Neutrophil (primary cell): ENCODE measurements at regions not wholly inside any gene's neighbourhood (a gene's known extent, or its start where the extent isn't known, plus 50 kb on each side); places are given as distances from the start of the nearest gene placed in this dataset.
"Not testable (repeated sequence)": the region's sequence is repeated elsewhere in the genome, so short reads cannot be mapped to it uniquely, and the experiment has no call there.

ENCODE experiments used
- H3K27ac ChIP-seq: fragments of 200-600 bp; sonication (generic); 2 replicates; pipeline ENCODE4 v1.5.1; 2016; ENCODE audit warnings: mild to moderate bottlenecking, moderate library complexity
- H3K27me3 ChIP-seq: fragments of 200-600 bp; sonication (generic); 2 replicates; pipeline ENCODE4 v1.6.0; 2016; ENCODE audit warnings: mild to moderate bottlenecking
- H3K36me3 ChIP-seq: fragments of 200-600 bp; sonication (generic); 2 replicates; pipeline ENCODE4 v1.5.1; 2017
- H3K4me1 ChIP-seq, 2 experiments: fragments of 200-600 bp in 1 of 2; sonication (generic) in 1 of 2; 1 replicate in 1 of 2; 2 replicates in 1 of 2; pipeline versions ENCODE4 v1.5.1 to v1.6.1; 2013 to 2016; ENCODE audit warnings: low read depth in 1 of 2, low read length in 1 of 2, mild to moderate bottlenecking in 1 of 2, moderate library complexity in 1 of 2; ENCODE audit not compliant: control insufficient read depth in 1 of 2, insufficient read depth in 1 of 2
- H3K4me3 ChIP-seq, 2 experiments: fragments of 200-600 bp in 1 of 2; sonication (generic) in 1 of 2; 1 replicate in 1 of 2; 2 replicates in 1 of 2; pipeline ENCODE4 v1.5.1; 2013 to 2016; ENCODE audit warnings: low read depth in 1 of 2, low read length in 1 of 2, mild to moderate bottlenecking in 1 of 2, moderate library complexity in 1 of 2
- H3K9me3 ChIP-seq: fragments of 200-600 bp; sonication (generic); 2 replicates; pipeline ENCODE4 v1.5.1; 2016
- CTCF ChIP-seq: fragments of 200-600 bp; sonication (generic); IDR thresholded peaks from 2 replicates; pipeline ENCODE4 v1.5.1; 2016; ENCODE audit warnings: antibody characterized with exemption

GRCh38 chr7:66521675-66522074 lies 107.0 kb upstream of the KCTD7 start:
- no peak overlapping the region for H3K27ac ChIP-seq
- H3K4me1 ChIP-seq: no peaks in the 10 kb centered on the region
- no peak overlapping the region for H3K4me3 ChIP-seq
- H3K27me3 ChIP-seq: no peaks in the 10 kb centered on the region
- no peaks in the 10 kb centered on the region for H3K9me3 ChIP-seq
- H3K36me3 ChIP-seq: peaks cover 13% of the 10 kb centered on the region
- no peak for TF ChIP-seq CTCF

GRCh38 chr7:66522518-66522917 lies 106.2 kb upstream of the KCTD7 start:
- H3K36me3 ChIP-seq: peaks cover 13% of the 10 kb centered on the region
- H3K27me3 ChIP-seq: no peaks in the 10 kb centered on the region
- no peaks in the 10 kb centered on the region for H3K4me1 ChIP-seq
- no peaks in the 10 kb centered on the region for H3K9me3 ChIP-seq
- no peak overlapping the region for H3K4me3 ChIP-seq
- no peak for TF ChIP-seq CTCF
- H3K27ac ChIP-seq: no peak overlapping the region

- H3K9me3 ChIP-seq: no peaks in the 10 kb centered on the region
- H3K4me1 ChIP-seq: no peaks in the 10 kb centered on the region
- peaks cover 20% of the 10 kb centered on the region for H3K36me3 ChIP-seq
- TF ChIP-seq CTCF: no peak
- H3K4me3 ChIP-seq: no peak overlapping the region
- no peaks in the 10 kb centered on the region for H3K27me3 ChIP-seq
- H3K27ac ChIP-seq: no peak overlapping the region
These were observed 105.3 kb upstream of the KCTD7 start for GRCh38 chr7:66523409-66523808.

- H3K9me3 ChIP-seq: no peaks in the 10 kb centered on the region
- no peak overlapping the region for H3K4me3 ChIP-seq
- no peaks in the 10 kb centered on the region for H3K4me1 ChIP-seq
- H3K27me3 ChIP-seq: no peaks in the 10 kb centered on the region
- H3K36me3 ChIP-seq: peaks cover 23% of the 10 kb centered on the region
- no peak overlapping the region for H3K27ac ChIP-seq
- TF ChIP-seq CTCF: no peak
These were observed 103.9 kb upstream of the KCTD7 start for GRCh38 chr7:66524738-66525137.

GRCh38 chr7:66526782-66527181 lies 101.9 kb upstream of the KCTD7 start:
- not testable (repeated sequence) for H3K27ac ChIP-seq, H3K9me3 ChIP-seq, H3K27me3 ChIP-seq, H3K4me3 ChIP-seq, H3K4me1 ChIP-seq
- peaks cover 36% of the 10 kb centered on the region for H3K36me3 ChIP-seq

GRCh38 chr7:66528652-66529051 lies 100.0 kb upstream of the KCTD7 start:
- H3K36me3 ChIP-seq: peaks cover 36% of the 10 kb centered on the region
- H3K27ac ChIP-seq: no peak overlapping the region
- no peak for TF ChIP-seq CTCF
- no peaks in the 10 kb centered on the region for H3K4me1 ChIP-seq
- H3K9me3 ChIP-seq: no peaks in the 10 kb centered on the region
- H3K4me3 ChIP-seq: no peak overlapping the region
- H3K27me3 ChIP-seq: no peaks in the 10 kb centered on the region
